Stomach (tissue), 8 donors: ENCODE measurements at regions not wholly inside any gene's neighbourhood (a gene's known extent, or its start where the extent isn't known, plus 50 kb on each side); places are given as distances from the start of the nearest gene placed in this dataset.
"Not testable (repeated sequence)": the region's sequence is repeated elsewhere in the genome, so short reads cannot be mapped to it uniquely, and the experiment has no call there.

Experiments
- DNase-seq, 2 donors: peaks; one replicate each; pipeline versions ENCODE4 v3.0.0 to v3.0.0-alpha.2; 2013 to 2019
- H3K27ac ChIP-seq, 5 donors: fragments of 200-600 bp in 4 of 5; sonication (generic) in 4 of 5; one replicate each; pipeline ENCODE4 v1.5.1; 2013 to 2019; ENCODE audit warnings: mild to moderate bottlenecking in 1 of 5, moderate library complexity in 1 of 5
- H3K27me3 ChIP-seq, 3 donors: fragments of 200-600 bp; sonication (generic); one replicate each; pipeline ENCODE4 v1.5.1; 2017 to 2019; ENCODE audit warnings: mixed run types in 1 of 3
- H3K36me3 ChIP-seq, 4 donors: fragments of 200-600 bp; sonication (generic); 1 replicate in 3 of 4; 2 replicates in 1 of 4; pipeline ENCODE4 v1.5.1; 2016 to 2019
- H3K4me1 ChIP-seq, 4 donors: fragments of 200-600 bp; sonication (generic); one replicate each; pipeline ENCODE4 v1.5.1; 2016 to 2019
- H3K4me3 ChIP-seq, 4 donors: fragments of 200-600 bp; sonication (generic) in 3 of 4; one replicate each; pipeline ENCODE4 v1.5.1; 2016 to 2019; ENCODE audit warnings: mild to moderate bottlenecking in 1 of 4
- H3K9me3 ChIP-seq, 4 donors: fragments of 200-600 bp; sonication (generic); one replicate each; pipeline ENCODE4 v1.5.1; 2016 to 2019
- CTCF ChIP-seq, 7 experiments: fragments of 450-650 bp in 4 of 7; fragments of 200-600 bp in 3 of 7; sonication (generic) in 3 of 7; IDR thresholded peaks; one replicate each; pipeline ENCODE4 v1.5.1; 2016 to 2019; ENCODE audit warnings: antibody characterized with exemption in 7 of 7, control low read depth in 2 of 7, mild to moderate bottlenecking in 1 of 7
- EP300 ChIP-seq: sonication (generic); formaldehyde crosslinking; IDR thresholded peaks from one replicate; pipeline ENCODE4 v1.6.1; 2017; ENCODE audit warnings: antibody characterized with exemption
- POLR2A ChIP-seq, 4 donors: fragments of 450-650 bp; IDR thresholded peaks; one replicate each; pipeline ENCODE4 v1.6.1; 2016; ENCODE audit warnings: antibody characterized with exemption in 4 of 4, control low read depth in 2 of 4, mild to moderate bottlenecking in 1 of 4, moderate library complexity in 1 of 4
- POLR2AphosphoS5 ChIP-seq, 3 donors: sonication (generic); formaldehyde crosslinking; IDR thresholded peaks; one replicate each; pipeline ENCODE4 v1.6.1; 2016; ENCODE audit warnings: antibody characterized with exemption in 3 of 3
- WGBS, 5 donors: extraction: QIAGEN DNeasy Blood & Tissue Kit in 3 of 5; methylation state at CpG; one replicate each; pipeline versions ENCODE4 v1.1.5 to v1.1.7; 2013 to 2018; 5-methylcytosine and 5-hydroxymethylcytosine counted together
- intact Hi-C: fragments of 100-400 bp; cut with DNase I; formaldehyde crosslinking; loops from one replicate; pipeline ENCODE4 v1.15.1; 2023; ENCODE audit warnings: low total_unique reads
- donor health status: healthy with polysubstance abuse.
- donor health status: Bipolar disorder and iron deficiency.
- donor health status: healthy.

GRCh38 chr1:112141923-112142322 is 152.5 kb upstream of the KCND3 start:
- Histone ChIP-seq H3K4me1 (peaks cover 0 to 7% (median 0%) of the 10 kb centered on the region in 4 donors), H3K36me3 (no peaks in the 10 kb centered on the region), H3K9me3 (no peaks in the 10 kb centered on the region), H3K4me3 (no peak overlapping the region), H3K27me3 (peaks cover 0 to 11% (median 0%) of the 10 kb centered on the region in 3 donors), H3K27ac (no peak overlapping the region)
- TF ChIP-seq POLR2AphosphoS5 (IDR thresholded peaks at IDR 0.05), result no peak
- TF ChIP-seq EP300, result no peak
- no peak for TF ChIP-seq CTCF (IDR thresholded peaks at IDR 0.05)
- no peak for TF ChIP-seq POLR2A (IDR thresholded peaks at IDR 0.05)
- DNase-seq, result no peak
- intact Hi-C loops, result no loop called here
- WGBS, 5 donors, result 54 to 77% (median 66%) methylated on average over 4 of the region's 4 CpGs

DNA sequence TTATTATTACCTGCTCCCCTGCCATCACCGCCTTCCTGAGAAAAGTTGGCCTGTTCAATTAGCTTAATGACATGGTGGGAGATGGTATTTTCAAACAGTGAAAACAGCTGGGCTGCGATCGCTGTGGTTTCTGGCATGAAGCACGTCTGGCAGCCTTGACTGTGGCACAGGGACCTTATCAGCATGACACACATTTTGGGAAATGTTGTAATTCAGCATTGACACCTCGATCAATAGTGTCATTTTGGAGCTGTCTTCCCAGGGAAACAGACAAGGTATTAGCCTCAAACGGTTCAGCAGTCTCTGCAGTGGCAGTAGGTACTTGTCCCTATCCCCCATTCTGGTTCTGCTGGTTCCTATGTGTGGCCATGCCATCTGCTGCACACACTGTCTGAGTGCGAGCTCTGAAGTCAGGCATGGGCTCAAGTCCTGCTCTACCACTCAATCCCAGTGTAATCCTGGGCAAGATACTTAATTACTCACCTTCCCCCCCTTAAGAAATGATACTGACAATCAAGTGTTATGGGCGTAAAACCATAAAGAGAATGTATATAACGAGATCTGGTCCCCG is 154.5 kb upstream of the KCND3 start:
- Histone ChIP-seq H3K27me3 (peaks cover 0 to 11% (median 0%) of the 10 kb centered on the region in 3 donors), H3K4me3 (no peak overlapping the region), H3K36me3 (no peaks in the 10 kb centered on the region), H3K9me3 (peaks cover 0 to 6% (median under 1%) of the 10 kb centered on the region in 4 donors), H3K4me1 (peaks cover 0 to 7% (median 0%) of the 10 kb centered on the region in 4 donors), H3K27ac (no peak overlapping the region)
- TF ChIP-seq POLR2AphosphoS5 (IDR thresholded peaks at IDR 0.05) (no peak), CTCF (IDR thresholded peaks at IDR 0.05) (no peak), EP300 (no peak)
- 64 to 71% (median 69%) methylated on average over 10 of the region's 10 CpGs for WGBS, 5 donors
- intact Hi-C loops, result no loop called here
- DNase-seq, result no peak

DNA sequence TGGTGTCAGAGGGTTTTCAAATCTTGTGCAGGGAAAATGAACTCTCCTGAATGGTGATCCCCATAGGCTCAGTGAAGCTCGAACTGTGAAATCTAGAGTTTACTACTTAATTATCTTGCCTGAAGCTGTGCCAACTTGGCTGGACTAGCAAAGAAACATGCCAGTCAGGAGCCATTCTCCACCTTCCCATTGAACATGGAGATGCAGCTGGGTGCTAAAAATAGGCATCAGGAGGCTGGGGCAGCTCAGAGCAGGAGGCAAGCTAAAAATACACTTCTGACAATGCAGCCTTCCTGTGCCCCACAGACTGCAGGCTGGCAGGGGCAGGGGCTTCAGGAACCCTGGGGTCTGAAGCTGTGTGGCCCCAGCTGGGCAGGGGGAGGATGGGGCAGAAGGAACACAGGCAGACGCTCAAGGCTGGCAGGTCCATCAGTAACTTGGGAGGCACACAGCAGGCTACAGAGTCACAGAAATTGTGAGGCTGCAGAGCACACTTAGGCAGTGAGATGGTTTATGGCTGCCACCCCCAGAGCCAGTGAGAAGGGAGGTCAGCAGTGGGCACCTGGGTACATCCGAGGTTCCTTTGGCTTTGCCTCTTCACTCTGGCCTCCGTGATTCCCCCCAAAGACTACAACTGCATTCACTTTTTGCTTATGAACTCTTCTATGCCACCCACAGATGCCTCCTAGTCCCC is 155.4 kb upstream of the KCND3 start:
- Histone ChIP-seq H3K36me3 (no peaks in the 10 kb centered on the region), H3K27me3 (peaks cover 0 to 11% (median 0%) of the 10 kb centered on the region in 3 donors), H3K9me3 (peaks cover 0 to 14% (median 5%) of the 10 kb centered on the region in 4 donors), H3K27ac (no peak overlapping the region), H3K4me1 (peaks cover 0 to 7% (median 0%) of the 10 kb centered on the region in 4 donors), H3K4me3 (no peak overlapping the region)
- DNase-seq, result peak in 1 of 2 donors; percentile 8
- intact Hi-C loops, result no loop called here
- 47 to 60% (median 58%) methylated on average over 4 of the region's 4 CpGs for WGBS, 5 donors
- no peak for TF ChIP-seq POLR2AphosphoS5 (IDR thresholded peaks at IDR 0.05)
- no peak for TF ChIP-seq EP300
- no peak for TF ChIP-seq CTCF (IDR thresholded peaks at IDR 0.05)
- no peak for TF ChIP-seq POLR2A (IDR thresholded peaks at IDR 0.05)

DNA sequence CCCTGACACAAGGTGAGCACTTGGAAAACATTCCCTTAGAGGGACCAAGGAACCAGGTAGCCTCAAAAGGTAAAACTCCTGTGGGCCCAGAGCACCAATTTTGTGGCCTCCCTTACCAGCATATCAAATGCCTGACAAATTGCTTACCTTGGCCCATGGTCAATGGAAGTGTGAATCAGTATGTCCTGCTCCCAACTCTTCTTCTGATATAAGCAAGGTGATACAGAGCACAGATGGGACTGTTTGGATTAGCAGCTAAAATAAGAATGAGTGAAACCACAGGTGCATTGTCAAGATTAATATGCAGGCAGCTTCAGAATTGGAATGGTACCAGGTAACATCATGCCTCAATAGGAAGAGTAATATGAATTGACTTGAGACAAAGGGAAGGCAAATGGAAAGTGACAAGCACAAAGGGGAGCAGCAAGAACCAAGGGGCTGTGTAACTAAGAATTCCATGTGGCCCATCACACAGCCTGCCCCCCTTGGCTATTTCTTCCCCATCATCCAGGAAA is 156.8 kb upstream of the KCND3 start:
- no peak for DNase-seq
- intact Hi-C loops, result no loop called here
- Histone ChIP-seq H3K4me3 (no peak overlapping the region), H3K9me3 (peaks cover 0 to 20% (median 5%) of the 10 kb centered on the region in 4 donors), H3K4me1 (peaks cover 0 to 7% (median 0%) of the 10 kb centered on the region in 4 donors), H3K27ac (no peak overlapping the region), H3K36me3 (no peaks in the 10 kb centered on the region), H3K27me3 (peaks cover 0 to 11% (median 0%) of the 10 kb centered on the region in 3 donors)
- TF ChIP-seq EP300, result no peak
- no peak for TF ChIP-seq POLR2AphosphoS5 (IDR thresholded peaks at IDR 0.05)
- no peak for TF ChIP-seq CTCF (IDR thresholded peaks at IDR 0.05)
- TF ChIP-seq POLR2A (IDR thresholded peaks at IDR 0.05), result no peak

DNA sequence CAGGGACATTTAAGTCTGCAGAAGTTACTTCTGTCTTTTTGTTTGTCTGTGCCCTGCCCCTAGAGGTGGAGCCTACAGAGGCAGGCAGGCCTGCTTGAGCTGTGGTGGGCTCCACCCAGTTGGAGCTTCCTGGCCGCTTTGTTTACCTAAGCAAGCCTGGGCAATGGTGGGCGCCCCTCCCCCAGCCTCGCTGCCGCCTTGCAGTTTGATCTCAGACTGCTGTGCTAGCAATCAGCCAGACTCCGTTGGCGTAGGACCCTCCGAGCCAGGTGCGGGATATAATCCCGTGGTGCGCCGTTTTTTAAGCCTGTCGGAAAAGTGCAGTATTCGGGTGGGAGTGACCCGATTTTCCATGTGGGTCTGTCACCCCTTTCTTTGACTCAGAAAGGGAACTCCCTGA is 170.7 kb upstream of the KCND3 start:
- H3K27me3 ChIP-seq, result peaks cover 0 to 13% (median 0%) of the 10 kb centered on the region in 3 donors
- H3K4me1 ChIP-seq, H3K9me3 ChIP-seq, H3K4me3 ChIP-seq, DNase-seq, intact Hi-C loops, H3K27ac ChIP-seq, H3K36me3 ChIP-seq: not testable (repeated sequence)
- 54 to 74% (median 64%) methylated on average over 14 of the region's 14 CpGs for WGBS, 5 donors
